Dermis blood vessel endothelial cell (primary cell): ENCODE measurements at regions not wholly inside any gene's neighbourhood (a gene's known extent, or its start where the extent isn't known, plus 50 kb on each side); places are given as distances from the start of the nearest gene placed in this dataset.

Experiments used
- DNase-seq: peaks from one replicate; pipeline ENCODE4 v3.0.0; 2010

- DNase-seq: no peak
Observed at GRCh38 chr16:86984991-86985647, 332.1 kb downstream of the C16orf95 start.

- DNase-seq: no peak
Observed at GRCh38 chr16:86985648-86986015, 331.6 kb downstream of the C16orf95 start.

GRCh38 chr16:86986136-86986535, 331.1 kb downstream of the C16orf95 start:
- DNase-seq: no peak

GRCh38 chr16:86986809-86987487, 330.2 kb downstream of the C16orf95 start:
- DNase-seq: no peak

GRCh38 chr16:86987746-86988670, 329.2 kb downstream of the C16orf95 start:
- no peak for DNase-seq

- DNase-seq: no peak
Observed at GRCh38 chr16:86988920-86989696, 328.1 kb downstream of the C16orf95 start.

GRCh38 chr16:86990451-86990850, 326.7 kb downstream of the C16orf95 start:
- peak; percentile 55 for DNase-seq

- no peak for DNase-seq
Observed at GRCh38 chr16:86991679-86992078, 325.5 kb downstream of the C16orf95 start.

- DNase-seq: no peak
Observed at GRCh38 chr16:86992587-86992986, 324.6 kb downstream of the C16orf95 start.

- DNase-seq: no peak
Observed at GRCh38 chr16:86993426-86994110, 323.6 kb downstream of the C16orf95 start.

GRCh38 chr16:86994215-86994614, 323.0 kb downstream of the C16orf95 start:
- no peak for DNase-seq

- DNase-seq: peak; percentile 79
Observed at GRCh38 chr16:86994651-86995171, 322.5 kb downstream of the C16orf95 start.

- no peak for DNase-seq
Observed at GRCh38 chr16:86995456-86995855, 321.7 kb downstream of the C16orf95 start.

- DNase-seq: no peak
Observed at GRCh38 chr16:86996081-86996480, 321.1 kb downstream of the C16orf95 start.

- DNase-seq: no peak
Observed at GRCh38 chr16:86997058-86997457, 320.1 kb downstream of the C16orf95 start.

GRCh38 chr16:86998196-86999001, 318.8 kb downstream of the C16orf95 start:
- DNase-seq: no peak

GRCh38 chr16:87000001-87000400, 317.2 kb downstream of the C16orf95 start:
- no peak for DNase-seq

- no peak for DNase-seq
Observed at GRCh38 chr16:87002717-87003413, 314.3 kb downstream of the C16orf95 start.

GRCh38 chr16:87003414-87003755, 313.8 kb downstream of the C16orf95 start:
- DNase-seq: no peak

- DNase-seq: no peak
Observed at GRCh38 chr16:87006021-87006420, 311.2 kb downstream of the C16orf95 start.
